Stomach smooth muscle (tissue), 2 donors: ENCODE measurements at regions not wholly inside any gene's neighbourhood (a gene's known extent, or its start where the extent isn't known, plus 50 kb on each side); places are given as distances from the start of the nearest gene placed in this dataset.

Experiments
- H3K27ac ChIP-seq: one replicate; pipeline ENCODE4 v1.7.0; 2013; ENCODE audit warnings: mild to moderate bottlenecking, low read length, inconsistent platforms
- H3K27me3 ChIP-seq, 2 donors: one replicate each; pipeline ENCODE4 v1.7.0; 2013; ENCODE audit warnings: low read length in 2 of 2; ENCODE audit not compliant: insufficient read depth in 2 of 2, control insufficient read depth in 1 of 2
- H3K36me3 ChIP-seq, 2 donors: one replicate each; pipeline ENCODE4 v1.7.0; 2013; ENCODE audit warnings: low read length in 2 of 2; ENCODE audit not compliant: control insufficient read depth in 2 of 2, insufficient read depth in 2 of 2
- H3K4me1 ChIP-seq: one replicate; pipeline ENCODE4 v1.7.0; 2013; ENCODE audit warnings: low read length; ENCODE audit not compliant: control insufficient read depth, insufficient read depth
- H3K4me3 ChIP-seq, 2 donors: one replicate each; pipeline ENCODE4 v1.7.0; 2013; ENCODE audit warnings: low read length in 2 of 2
- H3K9ac ChIP-seq, 2 donors: one replicate each; pipeline ENCODE4 v1.7.0; 2013; ENCODE audit warnings: low read length in 2 of 2, mild to moderate bottlenecking in 1 of 2
- H3K9me3 ChIP-seq, 2 donors: one replicate each; pipeline ENCODE4 v1.7.0; 2013; ENCODE audit warnings: low read length in 2 of 2; ENCODE audit not compliant: control insufficient read depth in 2 of 2
- donor health status: healthy.
- donor health status: Pancreatic carcinoma.

DNA sequence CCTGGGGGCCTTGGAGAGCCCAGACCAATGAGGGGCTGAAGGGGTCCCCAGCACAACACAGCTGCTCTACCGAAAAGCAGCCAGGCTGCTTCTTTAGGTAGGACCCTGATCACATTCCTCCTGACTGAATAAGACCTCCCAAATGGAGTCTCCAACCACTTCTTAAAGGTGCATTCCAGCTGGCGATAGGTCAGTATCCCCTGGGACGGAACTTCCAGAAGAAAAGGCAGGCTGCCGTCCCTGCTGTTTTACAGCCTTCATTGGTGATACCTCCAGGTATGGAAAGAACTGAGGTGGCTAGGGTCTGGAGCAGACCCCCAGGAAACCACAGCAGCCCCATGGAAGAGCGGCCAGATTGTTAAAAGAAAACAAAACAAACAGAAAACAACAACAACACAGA lies 340.6 kb downstream of the BTG1 start:
- Histone ChIP-seq H3K4me3 (no peak overlapping the region), H3K27ac (no peak overlapping the region), H3K27me3 (no peaks in the 10 kb centered on the region), H3K9me3 (no peaks in the 10 kb centered on the region), H3K36me3 (no peaks in the 10 kb centered on the region), H3K9ac (no peak overlapping the region), H3K4me1 (no peaks in the 10 kb centered on the region)

DNA sequence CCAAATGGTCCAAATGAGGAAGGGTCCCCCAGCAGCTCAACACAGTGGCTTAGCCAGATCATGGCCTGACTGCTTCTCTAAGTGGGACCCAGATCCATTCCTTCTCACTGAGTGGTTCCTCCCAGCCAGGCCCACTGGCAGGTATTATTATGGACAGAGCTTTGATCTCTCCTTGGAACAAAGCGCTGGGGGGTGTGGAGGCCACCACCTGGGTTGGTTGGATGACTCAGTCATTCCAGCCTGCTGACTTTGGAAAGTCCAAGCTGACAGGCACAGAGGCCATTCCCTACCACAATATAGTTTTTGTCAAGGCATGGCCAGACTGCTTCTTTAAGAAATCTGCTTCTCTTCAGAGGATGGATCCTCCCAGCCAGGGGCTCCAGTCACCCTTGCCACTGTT lies 341.1 kb downstream of the BTG1 start:
- Histone ChIP-seq H3K4me3 (no peak overlapping the region), H3K4me1 (no peaks in the 10 kb centered on the region), H3K9me3 (no peaks in the 10 kb centered on the region), H3K36me3 (no peaks in the 10 kb centered on the region), H3K9ac (no peak overlapping the region), H3K27me3 (no peaks in the 10 kb centered on the region), H3K27ac (no peak overlapping the region)

DNA sequence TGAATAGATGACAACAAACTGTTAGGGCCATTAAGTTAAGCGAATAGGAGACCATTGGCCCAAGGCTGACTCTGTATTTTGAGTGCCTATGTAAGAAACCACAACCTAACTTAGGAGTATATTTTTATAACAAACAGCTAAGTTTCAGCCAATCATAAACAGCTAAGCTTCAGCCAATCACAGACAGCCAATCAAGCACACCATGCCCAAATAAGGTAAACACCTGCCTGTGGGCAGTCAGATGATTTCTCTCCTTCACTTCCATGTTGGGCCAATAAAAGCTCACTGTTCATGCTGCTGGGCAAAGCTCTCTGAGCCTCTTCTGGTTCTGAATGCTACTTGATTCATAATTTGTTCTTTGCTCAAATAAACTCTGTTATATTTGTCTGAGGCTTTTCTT lies 344.6 kb downstream of the BTG1 start:
- no peak overlapping the region for H3K4me3 ChIP-seq
- H3K9me3 ChIP-seq = no peaks in the 10 kb centered on the region
- no peak overlapping the region for H3K9ac ChIP-seq
- no peak overlapping the region for H3K27ac ChIP-seq
- no peaks in the 10 kb centered on the region for H3K4me1 ChIP-seq
- no peaks in the 10 kb centered on the region for H3K27me3 ChIP-seq
- H3K36me3 ChIP-seq = no peaks in the 10 kb centered on the region

DNA sequence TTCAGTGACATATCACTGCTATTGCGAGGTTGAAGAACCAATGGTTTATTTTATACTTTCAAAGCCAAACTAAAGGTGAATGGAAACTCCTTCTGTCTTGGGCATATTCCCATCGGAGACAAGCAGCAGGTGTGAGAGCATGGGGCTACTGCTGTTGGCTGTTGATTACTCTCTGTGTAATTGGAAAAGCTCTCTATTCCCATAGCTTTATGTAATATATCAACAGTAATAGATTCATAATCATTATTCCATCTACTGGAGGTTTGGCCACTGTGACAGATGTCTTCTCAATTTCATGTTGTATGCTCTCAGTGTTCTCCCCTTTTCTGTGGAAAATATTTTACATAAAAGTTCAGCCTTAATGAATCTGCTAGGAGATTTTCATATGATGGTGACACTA lies 352.0 kb downstream of the BTG1 start:
- H3K9me3 ChIP-seq = no peaks in the 10 kb centered on the region
- no peak overlapping the region for H3K4me3 ChIP-seq
- no peak overlapping the region for H3K27ac ChIP-seq
- no peaks in the 10 kb centered on the region for H3K4me1 ChIP-seq
- no peak overlapping the region for H3K9ac ChIP-seq
- H3K27me3 ChIP-seq = no peaks in the 10 kb centered on the region
- no peaks in the 10 kb centered on the region for H3K36me3 ChIP-seq

DNA sequence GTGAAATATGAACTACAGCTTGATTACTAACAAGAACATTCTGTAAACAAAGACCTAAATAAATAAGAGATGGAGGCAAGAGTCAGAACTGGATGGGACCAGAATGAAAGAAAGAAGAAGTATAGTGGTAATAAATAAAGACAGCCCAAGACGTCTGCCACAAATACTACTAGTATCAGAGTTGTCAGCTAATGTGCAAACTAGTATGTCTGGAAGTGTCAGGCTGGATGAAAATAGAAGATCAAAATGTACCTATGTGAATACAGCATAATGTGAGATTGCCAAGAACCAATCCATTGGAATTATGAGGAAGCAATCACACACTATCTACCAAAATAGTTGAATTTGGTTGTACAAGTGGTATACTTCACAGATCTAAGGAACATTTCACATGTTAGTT lies 353.0 kb downstream of the BTG1 start:
- Histone ChIP-seq H3K27me3 (no peaks in the 10 kb centered on the region), H3K4me3 (no peak overlapping the region), H3K27ac (no peak overlapping the region)

DNA sequence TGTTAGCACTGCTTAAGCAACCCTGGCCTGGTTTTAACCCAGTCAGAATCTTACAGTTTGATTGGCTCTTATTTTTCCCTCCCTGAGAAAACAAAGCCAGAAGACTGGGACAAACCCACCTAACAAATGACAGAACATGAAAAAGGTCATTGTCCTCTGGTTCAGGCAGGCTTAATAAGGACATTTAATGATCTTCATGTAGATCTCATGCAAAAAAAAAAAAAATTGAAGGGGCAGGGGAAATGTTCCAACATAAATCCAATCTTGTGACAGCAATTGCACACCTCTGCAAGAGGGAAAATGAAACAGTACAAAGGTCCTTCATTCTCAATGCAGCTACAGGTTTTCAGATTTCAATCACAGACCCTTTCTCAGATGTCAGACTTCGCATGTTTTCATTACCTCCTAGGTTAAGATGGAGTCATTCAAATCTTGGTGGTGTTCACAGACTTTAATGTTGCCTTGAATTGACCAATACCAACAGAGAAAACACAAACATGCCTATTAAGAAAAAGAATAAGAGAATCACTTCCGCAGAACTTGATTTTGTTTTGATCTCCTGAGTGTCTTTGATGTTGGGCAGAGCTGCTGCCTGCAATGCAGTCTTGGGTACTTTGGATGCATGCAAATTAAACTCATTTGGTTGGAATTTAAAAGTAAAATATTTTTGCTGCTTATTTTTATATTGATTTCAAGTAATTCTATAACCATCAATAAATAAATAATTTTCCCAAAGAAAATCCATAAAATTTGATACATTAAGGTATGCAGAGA lies 359.0 kb downstream of the BTG1 start:
- Histone ChIP-seq H3K4me1 (no peaks in the 10 kb centered on the region), H3K36me3 (no peaks in the 10 kb centered on the region), H3K27ac (no peak overlapping the region), H3K9ac (no peak overlapping the region), H3K27me3 (no peaks in the 10 kb centered on the region), H3K4me3 (no peak overlapping the region), H3K9me3 (peaks cover 0 to 2% of the 10 kb centered on the region in 2 donors)

More for the DNA sequence above, 353.0 kb downstream of the BTG1 start:
- Histone ChIP-seq H3K4me1 (no peaks in the 10 kb centered on the region), H3K9me3 (no peaks in the 10 kb centered on the region), H3K36me3 (no peaks in the 10 kb centered on the region), H3K9ac (no peak overlapping the region)

DNA sequence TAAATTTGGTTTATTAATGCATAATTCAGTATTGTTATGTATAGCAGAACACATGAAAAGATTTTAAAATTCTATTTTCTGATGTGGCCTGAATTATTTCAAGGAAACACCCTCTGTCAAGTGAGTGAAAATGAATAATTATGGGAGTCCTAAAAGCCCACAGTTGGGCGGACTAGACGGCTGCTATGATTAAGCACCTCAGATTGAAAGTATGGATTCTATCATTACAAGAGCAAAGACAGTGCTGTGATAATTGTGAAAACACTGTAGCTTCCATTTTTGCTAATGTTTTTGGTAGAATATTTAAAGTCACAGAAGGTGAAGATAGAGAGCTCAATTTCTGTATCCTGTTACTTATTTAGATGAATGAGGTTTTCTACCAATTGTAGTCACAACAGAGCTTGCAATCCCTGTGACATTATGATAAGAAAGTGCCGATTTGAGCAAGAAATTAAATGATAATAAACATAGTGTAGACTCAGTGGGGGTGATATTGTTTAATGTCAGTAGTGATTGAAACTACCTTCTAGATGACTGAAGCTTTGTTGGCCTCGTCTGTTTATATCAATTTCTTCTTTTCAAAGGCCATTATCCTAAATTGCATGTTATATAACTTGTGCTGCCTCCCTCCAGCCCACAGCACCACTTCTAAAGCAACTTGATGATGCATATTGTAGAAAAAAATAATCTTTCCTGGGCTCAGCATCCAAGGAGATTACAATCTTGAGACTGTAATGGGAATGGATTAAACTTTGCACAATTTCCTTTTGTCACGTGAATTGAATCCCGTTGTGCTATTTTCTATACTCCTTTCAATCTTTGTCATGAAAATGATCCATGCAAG lies 359.8 kb downstream of the BTG1 start:
- Histone ChIP-seq H3K36me3 (no peaks in the 10 kb centered on the region), H3K9me3 (peaks cover 0 to 2% of the 10 kb centered on the region in 2 donors), H3K4me1 (no peaks in the 10 kb centered on the region), H3K4me3 (no peak overlapping the region), H3K9ac (no peak overlapping the region), H3K27ac (no peak overlapping the region), H3K27me3 (no peaks in the 10 kb centered on the region)

DNA sequence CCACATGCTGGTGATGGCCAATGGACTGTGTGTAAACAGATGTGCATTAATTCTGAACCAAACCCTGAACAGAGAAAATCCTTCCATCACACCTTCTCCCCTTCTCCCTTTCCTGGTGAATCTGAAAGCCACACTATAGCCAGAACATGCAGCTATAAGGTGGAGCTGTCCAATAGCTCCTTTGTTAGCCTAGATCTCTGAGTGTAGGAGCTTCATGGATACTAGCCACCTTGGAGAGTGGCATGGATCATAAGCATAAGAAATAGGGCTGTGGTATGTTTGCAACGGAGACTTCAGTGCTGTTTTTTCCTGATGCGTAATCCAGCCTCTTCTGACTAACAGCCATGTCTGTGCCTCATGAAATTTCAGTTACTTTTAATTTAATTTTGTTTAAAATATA lies 364.5 kb downstream of the BTG1 start:
- peaks cover 0 to 2% of the 10 kb centered on the region in 2 donors for H3K9me3 ChIP-seq
- H3K4me1 ChIP-seq = no peaks in the 10 kb centered on the region
- no peak overlapping the region for H3K4me3 ChIP-seq
- no peaks in the 10 kb centered on the region for H3K27me3 ChIP-seq
- H3K9ac ChIP-seq = no peak overlapping the region
- H3K27ac ChIP-seq = no peak overlapping the region
- H3K36me3 ChIP-seq = no peaks in the 10 kb centered on the region

DNA sequence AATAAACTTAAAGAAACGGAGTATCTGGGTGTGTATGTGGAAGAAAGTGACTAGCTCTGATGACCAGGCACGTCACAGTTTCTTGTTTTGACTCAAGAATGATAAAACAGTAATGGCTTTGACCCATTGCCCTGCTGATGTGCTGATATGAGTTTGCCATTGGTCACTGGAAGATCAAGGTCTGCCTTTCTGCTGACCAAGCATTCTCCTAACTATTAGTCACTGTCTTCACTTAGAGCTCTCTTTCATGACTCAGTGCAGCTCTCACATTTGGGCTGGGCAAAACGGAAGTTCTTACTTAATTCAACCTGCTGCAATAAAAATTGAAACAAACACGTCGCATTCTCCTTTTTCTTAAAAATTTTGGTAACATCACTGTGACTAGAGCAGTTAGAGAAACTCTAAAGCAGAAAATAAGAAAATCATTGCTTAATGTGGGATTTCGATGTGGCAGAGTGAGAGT lies 366.7 kb downstream of the BTG1 start:
- Histone ChIP-seq H3K4me1 (no peaks in the 10 kb centered on the region), H3K9me3 (peaks cover 0 to 2% of the 10 kb centered on the region in 2 donors), H3K36me3 (no peaks in the 10 kb centered on the region), H3K27me3 (no peaks in the 10 kb centered on the region), H3K27ac (no peak overlapping the region), H3K9ac (no peak overlapping the region), H3K4me3 (no peak overlapping the region)

DNA sequence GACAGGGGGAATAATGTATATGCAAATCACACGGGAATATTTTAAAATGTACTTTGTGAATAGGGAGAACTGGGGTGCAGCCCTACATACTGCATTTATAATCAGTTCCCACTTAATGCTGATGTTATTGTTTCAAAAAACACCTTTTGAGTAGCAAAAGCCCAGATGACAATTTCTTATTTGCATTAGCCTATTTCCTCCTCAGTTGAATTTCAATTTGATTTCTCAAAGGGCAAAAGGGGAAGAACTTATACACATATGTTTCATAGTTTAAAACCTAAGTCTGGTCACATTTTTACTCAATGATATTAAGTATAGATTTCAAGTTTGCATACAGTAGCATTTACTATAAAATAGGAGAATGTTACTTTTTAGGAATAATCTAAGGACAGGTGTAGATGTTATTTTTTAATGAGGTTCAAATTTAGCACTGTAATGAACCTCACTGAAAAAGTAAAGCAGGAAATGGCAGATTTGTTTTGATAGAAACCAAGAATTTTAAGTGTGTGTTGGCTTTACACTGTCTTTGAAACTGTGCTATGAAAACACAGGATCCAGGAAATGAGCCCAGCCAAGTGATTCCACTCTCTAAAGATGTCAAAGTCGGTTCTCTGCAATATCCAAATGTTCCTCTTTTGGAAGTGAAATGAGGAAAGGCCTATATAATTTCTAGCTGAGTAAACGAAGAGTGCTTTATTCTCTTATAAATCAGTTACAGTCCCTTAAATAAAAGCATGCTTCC lies 367.4 kb downstream of the BTG1 start:
- Histone ChIP-seq H3K36me3 (no peaks in the 10 kb centered on the region), H3K27me3 (no peaks in the 10 kb centered on the region), H3K4me1 (no peaks in the 10 kb centered on the region), H3K27ac (no peak overlapping the region), H3K9me3 (peaks cover 0 to under 1% of the 10 kb centered on the region in 2 donors), H3K4me3 (no peak overlapping the region), H3K9ac (no peak overlapping the region)
